ENCODE measurements at regions not wholly inside any gene's neighbourhood (a gene's known extent, or its start where the extent isn't known, plus 50 kb on each side); places are given as distances from the start of the nearest gene placed in this dataset.

- Histone ChIP-seq H3K4me1 (ENCODE audit: control insufficient read depth, insufficient read depth, low read length) (no peaks in the 10 kb centered on the region), H3K79me2 (ENCODE audit: control insufficient read depth, insufficient read depth, low read length) (no peaks in the 10 kb centered on the region), H2AFZ (ENCODE audit: control insufficient read depth, low read depth, low read length) (no peak overlapping the region), H3K27me3 (replicated peaks in 1 of 2; ENCODE audit: control insufficient read depth in 2 of 2, insufficient read depth in 2 of 2, low read length in 1 of 2) (no peaks in the 10 kb centered on the region), H3K36me3 (ENCODE audit: control insufficient read depth in 2 of 2, insufficient read depth in 2 of 2, low read length in 1 of 2) (no peaks in the 10 kb centered on the region), H4K20me1 (ENCODE audit: control insufficient read depth, insufficient read depth) (no peaks in the 10 kb centered on the region), H3K4me3 (no peak overlapping the region), H3K27ac (ENCODE audit: control insufficient read depth, insufficient read depth) (no peak overlapping the region), H3K9ac (ENCODE audit: control insufficient read depth, insufficient read depth, low read length) (no peak overlapping the region), H3K9me3 (replicated peaks; ENCODE audit: control insufficient read depth, insufficient read depth, low read length) (no peaks in the 10 kb centered on the region), H3K4me2 (ENCODE audit: control insufficient read depth, insufficient read depth) (no peak overlapping the region)
- DNase-seq (ENCODE audit: low read depth, low spot score) (no peak), FAIRE-seq (no peak), ATAC-seq (no peak)
- SMC1A ChIA-PET (ENCODE audit: uncharacterized antibody, unreplicated experiment), result no interaction called here
- BruUV-seq (replicated peaks), result no TSS peak
- TF ChIP-seq JUNB (IDR thresholded peaks at IDR 0.05) (0 out of 2 replicates have a peak, but pooled peaks have one; percentile 17), POU2F2 (IDR thresholded peaks at IDR 0.05; ENCODE audit: borderline replicate concordance, low read depth, low read length) (no peak), ZNF687 (IDR thresholded peaks at IDR 0.05) (no peak)
- RAD21 ChIA-PET (ENCODE audit: unreplicated experiment), result no interaction called here
- CTCF ChIA-PET, result no interaction called here
- intact Hi-C loops (cut with micrococcal nuclease; ENCODE audit: unreplicated experiment) (no loop called here), in situ Hi-C loops (cut with MboI) (no loop called here)
- POLR2A ChIA-PET, result no interaction called here
- 0% methylated on average over 1 of the region's 1 CpG for WGBS (ENCODE audit: insufficient coverage, insufficient replicate concordance, low lambda C conversion rate, missing lambda C conversion rate)
Measured at GRCh38 chr4:45484740-45485139, 639.1 kb downstream of the GABRG1 start.

DNA sequence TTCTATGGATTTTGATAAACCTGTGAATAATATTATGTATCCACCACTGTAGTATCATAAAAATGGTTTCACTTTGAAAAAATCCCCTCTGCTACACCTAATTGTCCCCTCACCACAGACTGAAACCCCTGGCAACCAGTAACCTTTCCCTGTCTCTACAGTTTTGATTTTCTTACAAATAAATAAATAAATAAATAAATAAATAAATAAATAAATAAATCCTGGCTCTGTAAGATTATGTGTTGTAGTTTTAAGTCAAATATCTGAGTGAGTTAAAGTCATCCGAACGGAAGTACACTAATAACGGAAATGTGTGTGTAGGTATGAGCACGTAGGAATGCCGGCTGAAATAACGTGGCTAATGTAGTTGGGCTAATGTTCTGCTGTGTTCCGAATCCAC, 641.5 kb downstream of the GABRG1 start:
- intact Hi-C loops (cut with micrococcal nuclease; ENCODE audit: unreplicated experiment) (no loop called here), in situ Hi-C loops (cut with MboI) (no loop called here)
- no peaks in the 10 kb centered on the region for H3K79me2 ChIP-seq (ENCODE audit: control insufficient read depth, insufficient read depth, low read length)
- POLR2A ChIA-PET, result no interaction called here
- BruUV-seq (replicated peaks), result no TSS peak
- no peak overlapping the region for H3K27ac ChIP-seq (ENCODE audit: control insufficient read depth, insufficient read depth)
- no peak for FAIRE-seq
- H3K4me3 ChIP-seq, result no peak overlapping the region
- SMC1A ChIA-PET (ENCODE audit: uncharacterized antibody, unreplicated experiment), result no interaction called here
- CTCF ChIA-PET, result no interaction called here
- H3K36me3 ChIP-seq (ENCODE audit: control insufficient read depth in 2 of 2, insufficient read depth in 2 of 2, low read length in 1 of 2), result no peaks in the 10 kb centered on the region
- no peak overlapping the region for H3K9ac ChIP-seq (ENCODE audit: control insufficient read depth, insufficient read depth, low read length)
- ATAC-seq, result no peak
- RAD21 ChIA-PET (ENCODE audit: unreplicated experiment), result no interaction called here
- H3K27me3 ChIP-seq (replicated peaks in 1 of 2; ENCODE audit: control insufficient read depth in 2 of 2, insufficient read depth in 2 of 2, low read length in 1 of 2), result no peaks in the 10 kb centered on the region
- no peak for DNase-seq (ENCODE audit: low read depth, low spot score)
- no peaks in the 10 kb centered on the region; the same call in 2 of the 3 replicates for H3K9me3 ChIP-seq (replicated peaks; ENCODE audit: control insufficient read depth, insufficient read depth, low read length)
- WGBS (ENCODE audit: insufficient coverage, insufficient replicate concordance, low lambda C conversion rate, missing lambda C conversion rate), result 65% methylated on average over 7 of the region's 7 CpGs
- H2AFZ ChIP-seq (ENCODE audit: control insufficient read depth, low read depth, low read length), result no peak overlapping the region
- H3K4me1 ChIP-seq (ENCODE audit: control insufficient read depth, insufficient read depth, low read length), result no peaks in the 10 kb centered on the region
- H4K20me1 ChIP-seq (ENCODE audit: control insufficient read depth, insufficient read depth), result no peaks in the 10 kb centered on the region
- no peak overlapping the region for H3K4me2 ChIP-seq (ENCODE audit: control insufficient read depth, insufficient read depth)
- TF ChIP-seq, protein P1, sequence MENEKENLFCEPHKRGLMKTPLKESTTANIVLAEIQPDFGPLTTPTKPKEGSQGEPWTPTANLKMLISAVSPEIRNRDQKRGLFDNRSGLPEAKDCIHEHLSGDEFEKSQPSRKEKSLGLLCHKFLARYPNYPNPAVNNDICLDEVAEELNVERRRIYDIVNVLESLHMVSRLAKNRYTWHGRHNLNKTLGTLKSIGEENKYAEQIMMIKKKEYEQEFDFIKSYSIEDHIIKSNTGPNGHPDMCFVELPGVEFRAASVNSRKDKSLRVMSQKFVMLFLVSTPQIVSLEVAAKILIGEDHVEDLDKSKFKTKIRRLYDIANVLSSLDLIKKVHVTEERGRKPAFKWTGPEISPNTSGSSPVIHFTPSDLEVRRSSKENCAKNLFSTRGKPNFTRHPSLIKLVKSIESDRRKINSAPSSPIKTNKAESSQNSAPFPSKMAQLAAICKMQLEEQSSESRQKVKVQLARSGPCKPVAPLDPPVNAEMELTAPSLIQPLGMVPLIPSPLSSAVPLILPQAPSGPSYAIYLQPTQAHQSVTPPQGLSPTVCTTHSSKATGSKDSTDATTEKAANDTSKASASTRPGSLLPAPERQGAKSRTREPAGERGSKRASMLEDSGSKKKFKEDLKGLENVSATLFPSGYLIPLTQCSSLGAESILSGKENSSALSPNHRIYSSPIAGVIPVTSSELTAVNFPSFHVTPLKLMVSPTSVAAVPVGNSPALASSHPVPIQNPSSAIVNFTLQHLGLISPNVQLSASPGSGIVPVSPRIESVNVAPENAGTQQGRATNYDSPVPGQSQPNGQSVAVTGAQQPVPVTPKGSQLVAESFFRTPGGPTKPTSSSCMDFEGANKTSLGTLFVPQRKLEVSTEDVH (IDR thresholded peaks at IDR 0.05; ENCODE audit: low read depth, partially characterized antibody), result no peak
- TF ChIP-seq ZSCAN29 (IDR thresholded peaks at IDR 0.05) (no peak), IKZF1 (conservative IDR thresholded peaks at IDR 0.05) (no peak), FOXK2 (IDR thresholded peaks at IDR 0.05) (no peak)
- TF ChIP-seq, protein P2, sequence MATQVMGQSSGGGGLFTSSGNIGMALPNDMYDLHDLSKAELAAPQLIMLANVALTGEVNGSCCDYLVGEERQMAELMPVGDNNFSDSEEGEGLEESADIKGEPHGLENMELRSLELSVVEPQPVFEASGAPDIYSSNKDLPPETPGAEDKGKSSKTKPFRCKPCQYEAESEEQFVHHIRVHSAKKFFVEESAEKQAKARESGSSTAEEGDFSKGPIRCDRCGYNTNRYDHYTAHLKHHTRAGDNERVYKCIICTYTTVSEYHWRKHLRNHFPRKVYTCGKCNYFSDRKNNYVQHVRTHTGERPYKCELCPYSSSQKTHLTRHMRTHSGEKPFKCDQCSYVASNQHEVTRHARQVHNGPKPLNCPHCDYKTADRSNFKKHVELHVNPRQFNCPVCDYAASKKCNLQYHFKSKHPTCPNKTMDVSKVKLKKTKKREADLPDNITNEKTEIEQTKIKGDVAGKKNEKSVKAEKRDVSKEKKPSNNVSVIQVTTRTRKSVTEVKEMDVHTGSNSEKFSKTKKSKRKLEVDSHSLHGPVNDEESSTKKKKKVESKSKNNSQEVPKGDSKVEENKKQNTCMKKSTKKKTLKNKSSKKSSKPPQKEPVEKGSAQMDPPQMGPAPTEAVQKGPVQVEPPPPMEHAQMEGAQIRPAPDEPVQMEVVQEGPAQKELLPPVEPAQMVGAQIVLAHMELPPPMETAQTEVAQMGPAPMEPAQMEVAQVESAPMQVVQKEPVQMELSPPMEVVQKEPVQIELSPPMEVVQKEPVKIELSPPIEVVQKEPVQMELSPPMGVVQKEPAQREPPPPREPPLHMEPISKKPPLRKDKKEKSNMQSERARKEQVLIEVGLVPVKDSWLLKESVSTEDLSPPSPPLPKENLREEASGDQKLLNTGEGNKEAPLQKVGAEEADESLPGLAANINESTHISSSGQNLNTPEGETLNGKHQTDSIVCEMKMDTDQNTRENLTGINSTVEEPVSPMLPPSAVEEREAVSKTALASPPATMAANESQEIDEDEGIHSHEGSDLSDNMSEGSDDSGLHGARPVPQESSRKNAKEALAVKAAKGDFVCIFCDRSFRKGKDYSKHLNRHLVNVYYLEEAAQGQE (IDR thresholded peaks at IDR 0.05; ENCODE audit: low read depth, low read length), result no peak

All from GM12878 (cell line).